Sigmoid colon (tissue), 6 donors: ENCODE measurements at regions not wholly inside any gene's neighbourhood (a gene's known extent, or its start where the extent isn't known, plus 50 kb on each side); places are given as distances from the start of the nearest gene placed in this dataset.

Experiments
- DNase-seq: peaks from one replicate; pipeline ENCODE4 v3.0.0-alpha.2; 2019
- H3K27ac ChIP-seq, 4 donors: fragments of 200-600 bp; sonication (generic); one replicate each; pipeline ENCODE4 v1.5.1; 2016 to 2019; ENCODE audit warnings: mild to moderate bottlenecking in 1 of 4
- H3K27me3 ChIP-seq, 3 donors: fragments of 200-600 bp; sonication (generic); one replicate each; pipeline ENCODE4 v1.5.1; 2019; ENCODE audit warnings: mild to moderate bottlenecking in 1 of 3
- H3K36me3 ChIP-seq, 4 donors: fragments of 200-600 bp; sonication (generic); one replicate each; pipeline ENCODE4 v1.5.1; 2016 to 2019
- H3K4me1 ChIP-seq, 4 donors: fragments of 200-600 bp; sonication (generic); one replicate each; pipeline ENCODE4 v1.5.1; 2017 to 2019
- H3K4me3 ChIP-seq, 4 donors: fragments of 200-600 bp; sonication (generic); one replicate each; pipeline ENCODE4 v1.5.1; 2017 to 2019; ENCODE audit warnings: mild to moderate bottlenecking in 2 of 4, moderate library complexity in 1 of 4
- H3K9me3 ChIP-seq, 4 donors: fragments of 200-600 bp in 3 of 4; sonication (generic) in 3 of 4; one replicate each; pipeline versions ENCODE4 v1.5.1 to v1.6.1; 2013 to 2019
- CTCF ChIP-seq, 4 experiments: fragments of 450-650 bp in 3 of 4; fragments of 200-600 bp in 1 of 4; IDR thresholded peaks; one replicate each; pipeline ENCODE4 v1.5.1; 2016 to 2019; ENCODE audit warnings: antibody characterized with exemption in 4 of 4, mild to moderate bottlenecking in 3 of 4, moderate library complexity in 2 of 4
- EP300 ChIP-seq, 4 donors: sonication (generic); formaldehyde crosslinking; IDR thresholded peaks; one replicate each; pipeline ENCODE4 v1.6.1; 2017; ENCODE audit warnings: antibody characterized with exemption in 4 of 4
- POLR2A ChIP-seq, 2 donors: fragments of 450-650 bp; IDR thresholded peaks; one replicate each; pipeline ENCODE4 v1.6.1; 2016; ENCODE audit warnings: antibody characterized with exemption in 2 of 2, mild to moderate bottlenecking in 2 of 2, moderate library complexity in 2 of 2
- POLR2AphosphoS5 ChIP-seq, 4 donors: sonication (generic); formaldehyde crosslinking; IDR thresholded peaks; one replicate each; pipeline ENCODE4 v1.6.1; 2017; ENCODE audit warnings: antibody characterized with exemption in 4 of 4
- WGBS, 2 donors: extraction: QIAGEN DNeasy Blood & Tissue Kit; methylation state at CpG; one replicate each; pipeline ENCODE4 v1.1.7; 2013; 5-methylcytosine and 5-hydroxymethylcytosine counted together
- intact Hi-C: fragments of 100-400 bp; cut with DNase I; formaldehyde crosslinking; loops from one replicate; pipeline ENCODE4 v1.15.1; 2023
- donor health status: healthy with polysubstance abuse.
- donor health status: healthy.

DNA sequence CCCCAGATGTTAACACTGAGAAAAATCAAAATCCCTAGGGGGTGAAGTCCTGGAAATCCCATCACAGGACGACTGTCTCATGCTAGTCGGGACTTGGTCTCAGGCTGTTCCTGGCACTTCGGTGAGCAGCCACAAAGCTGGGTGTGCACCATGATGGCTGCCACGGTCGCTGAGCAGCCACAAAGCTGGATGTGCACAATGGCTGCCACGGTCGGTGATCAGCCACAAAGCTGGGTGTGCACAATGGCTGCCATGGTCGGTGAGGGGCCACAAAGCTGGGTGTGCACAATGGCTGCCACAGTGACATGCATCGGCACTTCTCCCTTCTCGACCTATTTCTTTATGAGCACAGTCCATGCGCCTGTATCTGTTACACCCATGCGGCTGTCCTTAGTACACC is 505.1 kb downstream of the TCERG1L start:
- no peak for TF ChIP-seq POLR2A (IDR thresholded peaks at IDR 0.05)
- TF ChIP-seq POLR2AphosphoS5 (IDR thresholded peaks at IDR 0.05) = no peak
- no peak for TF ChIP-seq CTCF (IDR thresholded peaks at IDR 0.05)
- no peak for TF ChIP-seq EP300 (IDR thresholded peaks at IDR 0.05)
- peaks cover 0 to 5% (median 0%) of the 10 kb centered on the region in 3 donors for H3K27me3 ChIP-seq
- no peaks in the 10 kb centered on the region for H3K36me3 ChIP-seq
- intact Hi-C loops = no loop called here
- 86 to 92% methylated on average over 12 of the region's 12 CpGs for WGBS, 2 donors
- no peak overlapping the region for H3K27ac ChIP-seq
- no peaks in the 10 kb centered on the region for H3K4me1 ChIP-seq
- no peak for DNase-seq
- no peaks in the 10 kb centered on the region for H3K9me3 ChIP-seq
- no peak overlapping the region for H3K4me3 ChIP-seq

- Histone ChIP-seq H3K27me3 (peaks cover 0 to 5% (median 0%) of the 10 kb centered on the region in 3 donors), H3K36me3 (no peaks in the 10 kb centered on the region), H3K9me3 (no peaks in the 10 kb centered on the region), H3K4me3 (no peak overlapping the region), H3K4me1 (no peaks in the 10 kb centered on the region), H3K27ac (no peak overlapping the region)
- 73 to 81% methylated on average over 5 of the region's 5 CpGs for WGBS, 2 donors
- intact Hi-C loops = no loop called here
- no peak for DNase-seq
- TF ChIP-seq POLR2AphosphoS5 (IDR thresholded peaks at IDR 0.05) = no peak
- no peak for TF ChIP-seq CTCF (IDR thresholded peaks at IDR 0.05)
- TF ChIP-seq EP300 (IDR thresholded peaks at IDR 0.05) = no peak
- no peak for TF ChIP-seq POLR2A (IDR thresholded peaks at IDR 0.05)
Measured at GRCh38 chr10:130807096-130807495, 504.4 kb downstream of the TCERG1L start.

DNA sequence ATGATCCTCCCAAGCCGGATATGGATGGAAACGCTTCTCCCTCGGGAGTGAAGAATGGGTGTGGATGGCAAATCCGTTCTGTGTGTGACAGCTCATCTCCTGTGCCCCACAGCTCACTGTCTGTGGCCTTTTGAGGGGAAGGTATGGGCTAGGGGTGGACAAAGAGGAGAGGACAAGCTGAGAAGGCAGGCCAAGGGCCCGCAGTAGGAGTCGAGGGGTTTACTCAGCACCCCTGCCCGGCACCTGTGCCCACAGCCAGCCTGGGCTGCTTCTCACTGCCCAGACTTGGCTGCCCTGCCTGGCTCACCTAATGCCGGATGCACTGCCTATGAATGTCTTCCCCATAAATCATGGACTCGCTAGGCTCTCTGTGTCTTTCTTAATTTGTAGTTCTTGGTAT is 503.8 kb downstream of the TCERG1L start:
- Histone ChIP-seq H3K27ac (no peak overlapping the region), H3K4me3 (no peak overlapping the region), H3K36me3 (no peaks in the 10 kb centered on the region), H3K9me3 (no peaks in the 10 kb centered on the region), H3K27me3 (peaks cover 0 to 5% (median 0%) of the 10 kb centered on the region in 3 donors), H3K4me1 (no peaks in the 10 kb centered on the region)
- DNase-seq = no peak
- no peak for TF ChIP-seq CTCF (IDR thresholded peaks at IDR 0.05)
- TF ChIP-seq EP300 (IDR thresholded peaks at IDR 0.05) = no peak
- TF ChIP-seq POLR2A (IDR thresholded peaks at IDR 0.05) = no peak
- no peak for TF ChIP-seq POLR2AphosphoS5 (IDR thresholded peaks at IDR 0.05)
- intact Hi-C loops = no loop called here
- WGBS, 2 donors = 80 to 84% methylated on average over 9 of the region's 9 CpGs

DNA sequence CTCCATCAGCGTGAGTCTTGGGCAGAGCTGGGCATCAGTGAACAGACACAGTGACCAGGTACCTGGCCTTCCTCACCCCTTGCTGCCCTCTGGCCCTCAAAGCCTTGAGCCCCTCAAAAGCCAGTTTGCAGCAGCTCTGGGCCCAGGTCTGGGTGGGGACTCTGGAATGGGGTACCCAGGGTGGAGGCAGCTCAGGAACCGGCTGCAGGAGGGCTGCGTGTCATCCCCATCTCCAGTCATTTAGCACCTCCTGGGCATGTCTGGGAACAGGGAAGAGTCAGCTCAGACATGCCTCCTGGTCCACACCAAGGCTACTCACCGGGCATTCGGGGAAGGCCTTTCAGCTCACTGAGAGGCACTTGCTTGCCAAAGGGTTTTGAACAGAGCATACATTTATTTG is 503.3 kb downstream of the TCERG1L start:
- no peak overlapping the region for H3K4me3 ChIP-seq
- no peaks in the 10 kb centered on the region for H3K36me3 ChIP-seq
- no peaks in the 10 kb centered on the region for H3K9me3 ChIP-seq
- DNase-seq = no peak
- WGBS, 2 donors = 59 to 86% methylated on average over 5 of the region's 5 CpGs
- H3K4me1 ChIP-seq = no peaks in the 10 kb centered on the region
- peaks cover 0 to 5% (median 0%) of the 10 kb centered on the region in 3 donors for H3K27me3 ChIP-seq
- H3K27ac ChIP-seq = no peak overlapping the region
- TF ChIP-seq EP300 (IDR thresholded peaks at IDR 0.05) = no peak
- no peak for TF ChIP-seq POLR2A (IDR thresholded peaks at IDR 0.05)
- no peak for TF ChIP-seq CTCF (IDR thresholded peaks at IDR 0.05)
- TF ChIP-seq POLR2AphosphoS5 (IDR thresholded peaks at IDR 0.05) = no peak
- intact Hi-C loops = no loop called here

DNA sequence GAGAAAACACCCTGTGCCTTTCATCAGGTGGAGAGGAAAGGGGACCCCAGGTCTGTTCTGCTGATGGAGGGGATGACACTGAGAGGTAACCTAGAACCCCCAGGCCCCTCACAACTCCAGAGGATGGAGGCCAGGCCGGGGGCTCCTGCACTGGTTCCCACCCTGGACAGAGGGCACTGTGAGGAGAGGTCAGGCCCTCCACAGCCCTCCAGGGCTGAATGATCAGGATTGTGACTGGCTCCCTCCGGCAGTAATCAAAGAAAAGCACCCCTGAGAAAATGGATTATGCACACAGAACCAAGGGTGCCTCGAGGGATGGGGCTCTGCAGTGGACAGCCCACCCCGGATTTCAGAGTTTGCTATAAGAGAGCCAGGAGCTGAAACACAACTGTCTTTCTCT is 502.8 kb downstream of the TCERG1L start:
- no peak for DNase-seq

More for the DNA sequence above, 502.8 kb downstream of the TCERG1L start:
- Histone ChIP-seq H3K4me3 (no peak overlapping the region), H3K27ac (no peak overlapping the region), H3K9me3 (no peaks in the 10 kb centered on the region), H3K27me3 (peaks cover 0 to 5% (median 0%) of the 10 kb centered on the region in 3 donors), H3K4me1 (no peaks in the 10 kb centered on the region), H3K36me3 (no peaks in the 10 kb centered on the region)
- intact Hi-C loops = no loop called here
- TF ChIP-seq EP300 (IDR thresholded peaks at IDR 0.05) (no peak), POLR2AphosphoS5 (IDR thresholded peaks at IDR 0.05) (no peak), POLR2A (IDR thresholded peaks at IDR 0.05) (no peak), CTCF (IDR thresholded peaks at IDR 0.05) (no peak)
- WGBS, 2 donors = 40 to 63% methylated on average over 4 of the region's 4 CpGs
